Retinal pigment epithelial cell (primary cell): ENCODE measurements at regions not wholly inside any gene's neighbourhood (a gene's known extent, or its start where the extent isn't known, plus 50 kb on each side); places are given as distances from the start of the nearest gene placed in this dataset.

Experiments used
- DNase-seq: peaks from one replicate; pipeline ENCODE4 v3.0.0-alpha.2; 2010; ENCODE audit warnings: low read depth
- H3K4me3 ChIP-seq: 2 replicates; pipeline ENCODE4 v1.5.1; 2011; ENCODE audit warnings: mild to moderate bottlenecking, low read length, control low read depth, moderate library complexity
- CTCF ChIP-seq: conservative IDR thresholded peaks from 2 replicates; pipeline ENCODE4 v1.5.1; 2011; ENCODE audit warnings: low read depth, low read length, control low read depth, inconsistent platforms

- H3K4me3 ChIP-seq, result no peak overlapping the region
- no peak for DNase-seq
- TF ChIP-seq CTCF, result no peak
These were observed 56.3 kb upstream of the LCORL start for GRCh38 chr4:18077808-18078207.

GRCh38 chr4:18075823-18076433 is 54.4 kb upstream of the LCORL start:
- TF ChIP-seq CTCF, result peak; percentile 48
- DNase-seq, result no peak
- no peak overlapping the region for H3K4me3 ChIP-seq

GRCh38 chr4:18071894-18072293 is 50.3 kb upstream of the LCORL start:
- H3K4me3 ChIP-seq, result no peak overlapping the region
- no peak for TF ChIP-seq CTCF
- DNase-seq, result no peak
